ENCODE measurements at regions not wholly inside any gene's neighbourhood (a gene's known extent, or its start where the extent isn't known, plus 50 kb on each side); places are given as distances from the start of the nearest gene placed in this dataset.

GRCh38 chrX:96449896-96450295 lies 234.7 kb upstream of the DIAPH2 start:
- no peaks in the 10 kb centered on the region for H3K4me1 ChIP-seq
- no peak overlapping the region for H3K27ac ChIP-seq
- no peak for TF ChIP-seq CTCF (IDR thresholded peaks at IDR 0.05)
- intact Hi-C loops (cut with DNase I; ENCODE audit: low total_unique reads), result no loop called here
- DNase-seq, result no peak
- no peaks in the 10 kb centered on the region for H3K36me3 ChIP-seq
- no peak overlapping the region for H3K4me3 ChIP-seq
- H3K9me3 ChIP-seq, result no peaks in the 10 kb centered on the region
- H3K27me3 ChIP-seq, result no peaks in the 10 kb centered on the region

- Histone ChIP-seq H3K4me1 (no peaks in the 10 kb centered on the region), H3K36me3 (no peaks in the 10 kb centered on the region), H3K4me3 (no peak overlapping the region), H3K27me3 (no peaks in the 10 kb centered on the region), H3K27ac (no peak overlapping the region), H3K9me3 (no peaks in the 10 kb centered on the region)
- no peak for TF ChIP-seq CTCF (IDR thresholded peaks at IDR 0.05)
- no peak for DNase-seq
- intact Hi-C loops (cut with DNase I; ENCODE audit: low total_unique reads), result no loop called here
These were observed 231.5 kb upstream of the DIAPH2 start for GRCh38 chrX:96453139-96453538.

- no peak for TF ChIP-seq CTCF (IDR thresholded peaks at IDR 0.05)
- no peaks in the 10 kb centered on the region for H3K9me3 ChIP-seq
- intact Hi-C loops (cut with DNase I; ENCODE audit: low total_unique reads), result no loop called here
- no peak for DNase-seq
- H3K4me1 ChIP-seq, result no peaks in the 10 kb centered on the region
- no peaks in the 10 kb centered on the region for H3K27me3 ChIP-seq
- no peaks in the 10 kb centered on the region for H3K36me3 ChIP-seq
- no peak overlapping the region for H3K27ac ChIP-seq
- no peak overlapping the region for H3K4me3 ChIP-seq
These were observed 229.6 kb upstream of the DIAPH2 start for GRCh38 chrX:96455078-96455477.

GRCh38 chrX:96464880-96465558 lies 219.6 kb upstream of the DIAPH2 start:
- Histone ChIP-seq H3K27ac (no peak overlapping the region), H3K36me3 (no peaks in the 10 kb centered on the region), H3K4me1 (no peaks in the 10 kb centered on the region), H3K4me3 (no peak overlapping the region), H3K9me3 (no peaks in the 10 kb centered on the region), H3K27me3 (no peaks in the 10 kb centered on the region)
- DNase-seq, result no peak
- intact Hi-C loops (cut with DNase I; ENCODE audit: low total_unique reads), result no loop called here
- no peak for TF ChIP-seq CTCF (IDR thresholded peaks at IDR 0.05)

- H3K36me3 ChIP-seq, result no peaks in the 10 kb centered on the region
- H3K27ac ChIP-seq, result no peak overlapping the region
- no peaks in the 10 kb centered on the region for H3K4me1 ChIP-seq
- intact Hi-C loops (cut with DNase I; ENCODE audit: low total_unique reads), result no loop called here
- no peak overlapping the region for H3K4me3 ChIP-seq
- no peak for TF ChIP-seq CTCF (IDR thresholded peaks at IDR 0.05)
- DNase-seq, result no peak
- H3K27me3 ChIP-seq, result no peaks in the 10 kb centered on the region
- H3K9me3 ChIP-seq, result no peaks in the 10 kb centered on the region
These were observed 210.5 kb upstream of the DIAPH2 start for GRCh38 chrX:96474029-96474740.

Data from tibial artery (tissue), 4 donors.